GM12878 (cell line): ENCODE measurements at regions not wholly inside any gene's neighbourhood (a gene's known extent, or its start where the extent isn't known, plus 50 kb on each side); places are given as distances from the start of the nearest gene placed in this dataset.

Experiments
- ATAC-seq: fragments of 200-7000 bp; cut with Tn5 transposase; 3 replicates; pipeline ENCODE4 v1.9.1; 2020; ENCODE audit warnings: mild to moderate bottlenecking, moderate library complexity
- BruUV-seq: library from RNA; stranded (reverse); fragments of 400-500 nt; replicated peaks from 2 replicates; lab custom pipeline; 2021; lab: Mats Ljungman, UMichigan
- CTCF ChIA-PET: fragments of 300-600 bp; sonication (Branson Sonifier 250); formaldehyde crosslinking; extraction: SDS; loops from one replicate; lab custom pipeline; 2021; ENCODE audit warnings: inconsistent platforms; lab: Yijun Ruan, JAX
- POLR2A ChIA-PET: fragments of 350-600 bp; formaldehyde crosslinking; extraction: SDS; loops from one replicate; lab custom pipeline; 2021; ENCODE audit warnings: inconsistent platforms; lab: Charles Lee
- RAD21 ChIA-PET: fragments of 300-600 bp; sonication (Branson Sonifier 250); formaldehyde crosslinking; loops from one replicate; lab custom pipeline; 2023; ENCODE audit warnings: antibody characterized with exemption; ENCODE audit not compliant: unreplicated experiment; lab: Charles Lee
- SMC1A ChIA-PET: fragments of 300-600 bp; sonication (Branson Sonifier 250); formaldehyde crosslinking; loops from one replicate; lab custom pipeline; 2023; ENCODE audit not compliant: unreplicated experiment, uncharacterized antibody; lab: Charles Lee
- DNase-seq: peaks from one replicate; pipeline ENCODE4 v3.0.0-alpha.2; 2011; ENCODE audit warnings: low read depth, low spot score
- FAIRE-seq: peaks from 3 replicates; lab custom pipeline; 2011; peaks lifted over from hg19 to GRCh38; lab: Jason Lieb, UNC
- H2AFZ ChIP-seq: 2 replicates; pipeline ENCODE4 v1.6.0; 2011; ENCODE audit warnings: low read depth, low read length, control low read depth; ENCODE audit not compliant: control insufficient read depth
- H3K27ac ChIP-seq: 2 replicates; pipeline ENCODE4 v1.5.1; 2011; ENCODE audit warnings: control low read depth; ENCODE audit not compliant: control insufficient read depth, insufficient read depth
- H3K27me3 ChIP-seq, 2 experiments: replicated peaks in 1 of 2; 2 replicates each; pipeline versions ENCODE4 v1.6.0 to v1.6.1; 2011; ENCODE audit warnings: low read length in 1 of 2; ENCODE audit not compliant: control insufficient read depth in 2 of 2, insufficient read depth in 2 of 2
- H3K36me3 ChIP-seq, 2 experiments: 2 replicates each; pipeline ENCODE4 v1.5.1; 2011; ENCODE audit warnings: low read length in 1 of 2; ENCODE audit not compliant: control insufficient read depth in 2 of 2, insufficient read depth in 2 of 2
- H3K4me1 ChIP-seq: 2 replicates; pipeline ENCODE4 v1.6.1; 2011; ENCODE audit warnings: mild to moderate bottlenecking, low read length, moderate library complexity, mixed read lengths; ENCODE audit not compliant: control insufficient read depth, insufficient read depth
- H3K4me2 ChIP-seq: 2 replicates; pipeline ENCODE4 v1.6.0; 2011; ENCODE audit warnings: control low read depth; ENCODE audit not compliant: control insufficient read depth, insufficient read depth
- H3K4me3 ChIP-seq: fragments of 200-600 bp; sonication (generic); 2 replicates; pipeline ENCODE4 v1.5.1; 2016
- H3K79me2 ChIP-seq: 2 replicates; pipeline ENCODE4 v1.6.0; 2011; ENCODE audit warnings: low read length; ENCODE audit not compliant: control insufficient read depth, insufficient read depth
- H3K9ac ChIP-seq: 2 replicates; pipeline ENCODE4 v1.8.0; 2011; ENCODE audit warnings: low read length, control low read depth, mixed read lengths; ENCODE audit not compliant: control insufficient read depth, insufficient read depth
- H3K9me3 ChIP-seq: replicated peaks from 3 replicates; pipeline ENCODE4 v1.5.1; 2011; ENCODE audit warnings: mild to moderate bottlenecking, low read length; ENCODE audit not compliant: control insufficient read depth, insufficient read depth
- H4K20me1 ChIP-seq: 2 replicates; pipeline ENCODE4 v1.6.0; 2011; ENCODE audit not compliant: control insufficient read depth, insufficient read depth
- CUX1 ChIP-seq: IDR thresholded peaks from 2 replicates; pipeline ENCODE4 v1.6.1; 2012; ENCODE audit warnings: improper control_type of control experiment, low read depth, low read length; ENCODE audit not compliant: insufficient replicate concordance
- MYC ChIP-seq: IDR thresholded peaks from 2 replicates; pipeline ENCODE4 v1.6.1; 2011; ENCODE audit warnings: mild to moderate bottlenecking, low read length, moderate library complexity, inconsistent platforms; ENCODE audit not compliant: insufficient read depth, insufficient replicate concordance, insufficient read length, severe bottlenecking
- NKRF ChIP-seq: fragments of 450-650 bp; conservative IDR thresholded peaks from 2 replicates; pipeline ENCODE4 v1.6.1; 2017; ENCODE audit warnings: mild to moderate bottlenecking, moderate library complexity
- USF2 ChIP-seq: IDR thresholded peaks from 2 replicates; pipeline ENCODE4 v1.6.1; 2011; ENCODE audit warnings: low read depth, low read length, improper control_type of control experiment, borderline replicate concordance
- WGBS: methylation state at CpG from one replicate; pipeline ENCODE4 v1.1.6; 2016; ENCODE audit warnings: low lambda C conversion rate; ENCODE audit not compliant: insufficient replicate concordance, insufficient coverage; ENCODE audit errors: missing lambda C conversion rate; 5-methylcytosine and 5-hydroxymethylcytosine counted together
- in situ Hi-C: fragments of 300-500 bp; cut with MboI; formaldehyde crosslinking; loops from 9 replicates; pipeline ENCODE4 v1.14.3; 2018; ENCODE audit warnings: mixed read lengths
- intact Hi-C: fragments of 100-400 bp; cut with micrococcal nuclease; formaldehyde crosslinking; loops from one replicate; pipeline ENCODE4 v1.14.2; 2022; ENCODE audit not compliant: unreplicated experiment

- TF ChIP-seq CUX1 (no peak), USF2 (no peak)
Observed at GRCh38 chr6:164014346-164015087, 600.0 kb downstream of the QKI start (continued).

- RAD21 ChIA-PET, result no interaction called here
- no peak overlapping the region for H3K9ac ChIP-seq
- BruUV-seq, result no TSS peak
- in situ Hi-C loops, result no loop called here
- intact Hi-C loops, result no loop called here
- 29% methylated on average over 5 of the region's 5 CpGs for WGBS
- H3K27ac ChIP-seq, result no peak overlapping the region
- H3K4me1 ChIP-seq, result no peaks in the 10 kb centered on the region
- SMC1A ChIA-PET, result interaction anchor here (0.6 kb wide), 1 partner anchor 598 kb away, joined by 3 read pairs; no protein-coding TSS in a partner anchor
- no peaks in the 10 kb centered on the region for H3K79me2 ChIP-seq
- no peaks in the 10 kb centered on the region for H3K9me3 ChIP-seq
- no peaks in the 10 kb centered on the region for H3K27me3 ChIP-seq
- H3K36me3 ChIP-seq, result no peaks in the 10 kb centered on the region
- H3K4me3 ChIP-seq, result no peak overlapping the region
- POLR2A ChIA-PET, result no interaction called here
- no peak overlapping the region for H2AFZ ChIP-seq
- DNase-seq, result no peak
- no peak for FAIRE-seq
- ATAC-seq, result no peak
- CTCF ChIA-PET, result no interaction called here
- TF ChIP-seq NKRF (no peak), MYC (no peak)
- H3K4me2 ChIP-seq, result no peak overlapping the region
- H4K20me1 ChIP-seq, result no peaks in the 10 kb centered on the region
Observed at GRCh38 chr6:164013480-164014208, 599.1 kb downstream of the QKI start.
